NCI-H446 (cell line): ENCODE measurements at regions not wholly inside any gene's neighbourhood (a gene's known extent, or its start where the extent isn't known, plus 50 kb on each side); places are given as distances from the start of the nearest gene placed in this dataset.
"Not testable (repeated sequence)": the region's sequence is repeated elsewhere in the genome, so short reads cannot be mapped to it uniquely, and the experiment has no call there.

Experiments
- DNase-seq, 2 experiments: peaks; one replicate each; lab custom pipeline; 2025; lab: John Stamatoyannopoulos, UW

- no peak for DNase-seq
Observed at GRCh38 chr5:25979086-25979485, 1059.3 kb downstream of the CDH9 start.

- no peak for DNase-seq
Observed at GRCh38 chr5:25975885-25976284, 1062.5 kb downstream of the CDH9 start.

- DNase-seq: no peak
Observed at GRCh38 chr5:25974451-25974850, 1063.9 kb downstream of the CDH9 start.

GRCh38 chr5:25970906-25971489, 1067.4 kb downstream of the CDH9 start:
- DNase-seq: no peak

GRCh38 chr5:25969042-25969441, 1069.3 kb downstream of the CDH9 start:
- DNase-seq: not testable (repeated sequence)

GRCh38 chr5:25964009-25964372, 1074.4 kb downstream of the CDH9 start:
- DNase-seq: no peak

- DNase-seq: peak in 1 of 2 experiments; percentile 12
Observed at GRCh38 chr5:25963251-25964008, 1075.0 kb downstream of the CDH9 start.

GRCh38 chr5:25955337-25955736, 1083.0 kb downstream of the CDH9 start:
- DNase-seq: no peak

- DNase-seq: no peak
Observed at GRCh38 chr5:25950681-25951080, 1087.7 kb downstream of the CDH9 start.

GRCh38 chr5:25948278-25948677, 1090.1 kb downstream of the CDH9 start:
- DNase-seq: no peak

- no peak for DNase-seq
Observed at GRCh38 chr5:25944786-25945185, 1093.6 kb downstream of the CDH9 start.

GRCh38 chr5:25909163-25909562, 1129.2 kb downstream of the CDH9 start:
- DNase-seq: no peak

GRCh38 chr5:25905646-25906045, 1132.7 kb downstream of the CDH9 start:
- DNase-seq: no peak

- DNase-seq: no peak
Observed at GRCh38 chr5:25892211-25892610, 1146.2 kb downstream of the CDH9 start.

- no peak for DNase-seq
Observed at GRCh38 chr5:25891691-25892090, 1146.7 kb downstream of the CDH9 start.

GRCh38 chr5:25881318-25882036, 1156.9 kb downstream of the CDH9 start:
- DNase-seq: no peak

- DNase-seq: no peak
Observed at GRCh38 chr5:25863811-25864210, 1174.6 kb downstream of the CDH9 start.

- DNase-seq: no peak
Observed at GRCh38 chr5:25862276-25862675, 1176.1 kb downstream of the CDH9 start.

GRCh38 chr5:25858019-25858418, 1180.4 kb downstream of the CDH9 start:
- no peak for DNase-seq

GRCh38 chr5:25851301-25851700, 1187.1 kb downstream of the CDH9 start:
- no peak for DNase-seq

GRCh38 chr5:25850581-25850980, 1187.8 kb downstream of the CDH9 start:
- no peak for DNase-seq

- DNase-seq: no peak
Observed at GRCh38 chr5:25849270-25849669, 1189.1 kb downstream of the CDH9 start.

GRCh38 chr5:25823330-25823873, 1178.6 kb upstream of the CDH10 start:
- DNase-seq: no peak
